ENCODE measurements at regions not wholly inside any gene's neighbourhood (a gene's known extent, or its start where the extent isn't known, plus 50 kb on each side); places are given as distances from the start of the nearest gene placed in this dataset.

GRCh38 chr22:48389916-48390315 is 1437.8 kb downstream of the BRD1 start:
- peaks cover 0 to 2% of the 10 kb centered on the region in 2 donors for H3K9me3 ChIP-seq (ENCODE audit: control insufficient read depth in 1 of 2, low read length in 2 of 2)
- H3K4me3 ChIP-seq (ENCODE audit: low read depth in 1 of 2, low read length in 2 of 2): no peak overlapping the region
- no peaks in the 10 kb centered on the region for H3K36me3 ChIP-seq (ENCODE audit: control insufficient read depth in 1 of 2, insufficient read depth in 2 of 2, low read length in 2 of 2)
- no peak overlapping the region for H3K27ac ChIP-seq (ENCODE audit: low read depth, low read length)
- no peaks in the 10 kb centered on the region for H3K4me1 ChIP-seq (ENCODE audit: control insufficient read depth in 1 of 2, insufficient read depth in 2 of 2, low read length in 2 of 2)
- no peak overlapping the region for H3K9ac ChIP-seq (ENCODE audit: low read depth in 1 of 2, low read length in 2 of 2)
- no peaks in the 10 kb centered on the region for H3K27me3 ChIP-seq (ENCODE audit: control insufficient read depth in 1 of 2, insufficient read depth in 2 of 2, low read length in 2 of 2)

- no peaks in the 10 kb centered on the region for H3K4me1 ChIP-seq (ENCODE audit: control insufficient read depth in 1 of 2, insufficient read depth in 2 of 2, low read length in 2 of 2)
These were observed 1445.5 kb downstream of the BRD1 start for GRCh38 chr22:48382197-48382596.

GRCh38 chr22:48380016-48380665 is 1447.5 kb downstream of the BRD1 start:
- Histone ChIP-seq H3K36me3 (ENCODE audit: control insufficient read depth in 1 of 2, insufficient read depth in 2 of 2, low read length in 2 of 2) (no peaks in the 10 kb centered on the region), H3K27ac (ENCODE audit: low read depth, low read length) (no peak overlapping the region), H3K9ac (ENCODE audit: low read depth in 1 of 2, low read length in 2 of 2) (no peak overlapping the region), H3K4me3 (ENCODE audit: low read depth in 1 of 2, low read length in 2 of 2) (no peak overlapping the region), H3K9me3 (ENCODE audit: control insufficient read depth in 1 of 2, low read length in 2 of 2) (no peaks in the 10 kb centered on the region), H3K27me3 (ENCODE audit: control insufficient read depth in 1 of 2, insufficient read depth in 2 of 2, low read length in 2 of 2) (no peaks in the 10 kb centered on the region), H3K4me1 (ENCODE audit: control insufficient read depth in 1 of 2, insufficient read depth in 2 of 2, low read length in 2 of 2) (no peaks in the 10 kb centered on the region)

More at GRCh38 chr22:48382197-48382596, 1445.5 kb downstream of the BRD1 start:
- no peaks in the 10 kb centered on the region for H3K36me3 ChIP-seq (ENCODE audit: control insufficient read depth in 1 of 2, insufficient read depth in 2 of 2, low read length in 2 of 2)
- H3K9ac ChIP-seq (ENCODE audit: low read depth in 1 of 2, low read length in 2 of 2): no peak overlapping the region
- H3K27ac ChIP-seq (ENCODE audit: low read depth, low read length): no peak overlapping the region
- peaks cover 0 to 2% of the 10 kb centered on the region in 2 donors for H3K9me3 ChIP-seq (ENCODE audit: control insufficient read depth in 1 of 2, low read length in 2 of 2)
- H3K4me3 ChIP-seq (ENCODE audit: low read depth in 1 of 2, low read length in 2 of 2): no peak overlapping the region
- H3K27me3 ChIP-seq (ENCODE audit: control insufficient read depth in 1 of 2, insufficient read depth in 2 of 2, low read length in 2 of 2): no peaks in the 10 kb centered on the region

GRCh38 chr22:48379371-48379770 is 1448.3 kb downstream of the BRD1 start:
- Histone ChIP-seq H3K27me3 (ENCODE audit: control insufficient read depth in 1 of 2, insufficient read depth in 2 of 2, low read length in 2 of 2) (no peaks in the 10 kb centered on the region), H3K36me3 (ENCODE audit: control insufficient read depth in 1 of 2, insufficient read depth in 2 of 2, low read length in 2 of 2) (no peaks in the 10 kb centered on the region), H3K4me1 (ENCODE audit: control insufficient read depth in 1 of 2, insufficient read depth in 2 of 2, low read length in 2 of 2) (no peaks in the 10 kb centered on the region), H3K27ac (ENCODE audit: low read depth, low read length) (no peak overlapping the region), H3K9me3 (ENCODE audit: control insufficient read depth in 1 of 2, low read length in 2 of 2) (no peaks in the 10 kb centered on the region), H3K9ac (ENCODE audit: low read depth in 1 of 2, low read length in 2 of 2) (no peak overlapping the region), H3K4me3 (ENCODE audit: low read depth in 1 of 2, low read length in 2 of 2) (no peak overlapping the region)

GRCh38 chr22:48378673-48379072 is 1449.0 kb downstream of the BRD1 start:
- no peak overlapping the region for H3K4me3 ChIP-seq (ENCODE audit: low read depth in 1 of 2, low read length in 2 of 2)
- H3K4me1 ChIP-seq (ENCODE audit: control insufficient read depth in 1 of 2, insufficient read depth in 2 of 2, low read length in 2 of 2): no peaks in the 10 kb centered on the region
- H3K27me3 ChIP-seq (ENCODE audit: control insufficient read depth in 1 of 2, insufficient read depth in 2 of 2, low read length in 2 of 2): no peaks in the 10 kb centered on the region
- no peak overlapping the region for H3K27ac ChIP-seq (ENCODE audit: low read depth, low read length)
- H3K9ac ChIP-seq (ENCODE audit: low read depth in 1 of 2, low read length in 2 of 2): no peak overlapping the region
- H3K9me3 ChIP-seq (ENCODE audit: control insufficient read depth in 1 of 2, low read length in 2 of 2): no peaks in the 10 kb centered on the region
- H3K36me3 ChIP-seq (ENCODE audit: control insufficient read depth in 1 of 2, insufficient read depth in 2 of 2, low read length in 2 of 2): no peaks in the 10 kb centered on the region

- no peak overlapping the region for H3K9ac ChIP-seq (ENCODE audit: low read depth in 1 of 2, low read length in 2 of 2)
- H3K4me3 ChIP-seq (ENCODE audit: low read depth in 1 of 2, low read length in 2 of 2): no peak overlapping the region
- no peaks in the 10 kb centered on the region for H3K4me1 ChIP-seq (ENCODE audit: control insufficient read depth in 1 of 2, insufficient read depth in 2 of 2, low read length in 2 of 2)
- H3K9me3 ChIP-seq (ENCODE audit: control insufficient read depth in 1 of 2, low read length in 2 of 2): no peaks in the 10 kb centered on the region
- no peak overlapping the region for H3K27ac ChIP-seq (ENCODE audit: low read depth, low read length)
- no peaks in the 10 kb centered on the region for H3K27me3 ChIP-seq (ENCODE audit: control insufficient read depth in 1 of 2, insufficient read depth in 2 of 2, low read length in 2 of 2)
- H3K36me3 ChIP-seq (ENCODE audit: control insufficient read depth in 1 of 2, insufficient read depth in 2 of 2, low read length in 2 of 2): no peaks in the 10 kb centered on the region
These were observed 1450.5 kb downstream of the BRD1 start for GRCh38 chr22:48376936-48377712.

- H3K27me3 ChIP-seq (ENCODE audit: control insufficient read depth in 1 of 2, insufficient read depth in 2 of 2, low read length in 2 of 2): no peaks in the 10 kb centered on the region
- no peak overlapping the region for H3K27ac ChIP-seq (ENCODE audit: low read depth, low read length)
- H3K9me3 ChIP-seq (ENCODE audit: control insufficient read depth in 1 of 2, low read length in 2 of 2): no peaks in the 10 kb centered on the region
- no peak overlapping the region for H3K9ac ChIP-seq (ENCODE audit: low read depth in 1 of 2, low read length in 2 of 2)
- no peaks in the 10 kb centered on the region for H3K36me3 ChIP-seq (ENCODE audit: control insufficient read depth in 1 of 2, insufficient read depth in 2 of 2, low read length in 2 of 2)
- H3K4me3 ChIP-seq (ENCODE audit: low read depth in 1 of 2, low read length in 2 of 2): no peak overlapping the region
- no peaks in the 10 kb centered on the region for H3K4me1 ChIP-seq (ENCODE audit: control insufficient read depth in 1 of 2, insufficient read depth in 2 of 2, low read length in 2 of 2)
These were observed 1451.2 kb downstream of the BRD1 start for GRCh38 chr22:48376428-48376827.

- no peaks in the 10 kb centered on the region for H3K27me3 ChIP-seq (ENCODE audit: control insufficient read depth in 1 of 2, insufficient read depth in 2 of 2, low read length in 2 of 2)
- H3K27ac ChIP-seq (ENCODE audit: low read depth, low read length): no peak overlapping the region
- no peak overlapping the region for H3K9ac ChIP-seq (ENCODE audit: low read depth in 1 of 2, low read length in 2 of 2)
- H3K4me3 ChIP-seq (ENCODE audit: low read depth in 1 of 2, low read length in 2 of 2): no peak overlapping the region
- peaks cover 10 to 12% of the 10 kb centered on the region in 2 donors for H3K4me1 ChIP-seq (ENCODE audit: control insufficient read depth in 1 of 2, insufficient read depth in 2 of 2, low read length in 2 of 2)
- no peaks in the 10 kb centered on the region for H3K9me3 ChIP-seq (ENCODE audit: control insufficient read depth in 1 of 2, low read length in 2 of 2)
- H3K36me3 ChIP-seq (ENCODE audit: control insufficient read depth in 1 of 2, insufficient read depth in 2 of 2, low read length in 2 of 2): no peaks in the 10 kb centered on the region
These were observed 1454.0 kb downstream of the BRD1 start for GRCh38 chr22:48373626-48374173.

- no peak overlapping the region for H3K9ac ChIP-seq (ENCODE audit: low read depth in 1 of 2, low read length in 2 of 2)
- no peak overlapping the region for H3K27ac ChIP-seq (ENCODE audit: low read depth, low read length)
- no peaks in the 10 kb centered on the region for H3K27me3 ChIP-seq (ENCODE audit: control insufficient read depth in 1 of 2, insufficient read depth in 2 of 2, low read length in 2 of 2)
- no peaks in the 10 kb centered on the region for H3K36me3 ChIP-seq (ENCODE audit: control insufficient read depth in 1 of 2, insufficient read depth in 2 of 2, low read length in 2 of 2)
- no peak overlapping the region for H3K4me3 ChIP-seq (ENCODE audit: low read depth in 1 of 2, low read length in 2 of 2)
- peaks cover 10 to 12% of the 10 kb centered on the region in 2 donors for H3K4me1 ChIP-seq (ENCODE audit: control insufficient read depth in 1 of 2, insufficient read depth in 2 of 2, low read length in 2 of 2)
- no peaks in the 10 kb centered on the region for H3K9me3 ChIP-seq (ENCODE audit: control insufficient read depth in 1 of 2, low read length in 2 of 2)
These were observed 1455.3 kb downstream of the BRD1 start for GRCh38 chr22:48372390-48372789.

GRCh38 chr22:48371391-48371790 is 1456.3 kb downstream of the BRD1 start:
- Histone ChIP-seq H3K27me3 (ENCODE audit: control insufficient read depth in 1 of 2, insufficient read depth in 2 of 2, low read length in 2 of 2) (no peaks in the 10 kb centered on the region), H3K9me3 (ENCODE audit: control insufficient read depth in 1 of 2, low read length in 2 of 2) (no peaks in the 10 kb centered on the region), H3K36me3 (ENCODE audit: control insufficient read depth in 1 of 2, insufficient read depth in 2 of 2, low read length in 2 of 2) (no peaks in the 10 kb centered on the region), H3K27ac (ENCODE audit: low read depth, low read length) (no peak overlapping the region), H3K4me1 (ENCODE audit: control insufficient read depth in 1 of 2, insufficient read depth in 2 of 2, low read length in 2 of 2) (peaks cover 10 to 12% of the 10 kb centered on the region in 2 donors), H3K4me3 (ENCODE audit: low read depth in 1 of 2, low read length in 2 of 2) (no peak overlapping the region), H3K9ac (ENCODE audit: low read depth in 1 of 2, low read length in 2 of 2) (no peak overlapping the region)

All from duodenal mucosa (tissue), 2 donors.